Smooth muscle cell (in vitro differentiated cells): ENCODE measurements at regions not wholly inside any gene's neighbourhood (a gene's known extent, or its start where the extent isn't known, plus 50 kb on each side); places are given as distances from the start of the nearest gene placed in this dataset.

Experiments
- DNase-seq: peaks from one replicate; lab custom pipeline; 2025; ENCODE audit not compliant: unreplicated experiment; lab: John Stamatoyannopoulos, UW
- H2AFZ ChIP-seq: fragments of 200-600 bp; sonication (generic); 2 replicates; pipeline ENCODE4 v1.6.0; 2016; ENCODE audit warnings: antibody characterized with exemption, low read depth, mild to moderate bottlenecking
- H3F3A ChIP-seq: fragments of 200-600 bp; sonication (generic); 2 replicates; pipeline ENCODE4 v1.6.0; 2017; ENCODE audit warnings: antibody characterized with exemption, low read depth
- H3K27ac ChIP-seq: fragments of 200-600 bp; sonication (generic); 2 replicates; pipeline ENCODE4 v1.5.1; 2016; ENCODE audit warnings: low read depth, mild to moderate bottlenecking
- H3K27me3 ChIP-seq: fragments of 200-600 bp; sonication (generic); 2 replicates; pipeline ENCODE4 v1.6.1; 2016; ENCODE audit warnings: low read depth, mild to moderate bottlenecking
- H3K36me3 ChIP-seq: fragments of 200-600 bp; sonication (generic); 2 replicates; pipeline ENCODE4 v1.5.1; 2016; ENCODE audit warnings: low read depth
- H3K4me1 ChIP-seq: fragments of 200-600 bp; sonication (generic); 2 replicates; pipeline ENCODE4 v1.5.1; 2016; ENCODE audit warnings: low read depth
- H3K4me2 ChIP-seq: fragments of 200-600 bp; sonication (generic); 2 replicates; pipeline ENCODE4 v1.6.0; 2016; ENCODE audit warnings: mild to moderate bottlenecking
- H3K4me3 ChIP-seq: fragments of 200-600 bp; sonication (generic); 2 replicates; pipeline ENCODE4 v1.5.1; 2016; ENCODE audit warnings: mild to moderate bottlenecking
- H3K79me2 ChIP-seq: fragments of 200-600 bp; sonication (generic); 2 replicates; pipeline ENCODE4 v1.6.0; 2016; ENCODE audit warnings: low read depth, mild to moderate bottlenecking
- H3K9ac ChIP-seq: fragments of 200-600 bp; sonication (generic); 2 replicates; pipeline ENCODE4 v1.6.0; 2016; ENCODE audit warnings: low read depth
- H3K9me3 ChIP-seq: fragments of 200-600 bp; sonication (generic); replicated peaks from 2 replicates; pipeline ENCODE4 v1.5.1; 2016; ENCODE audit warnings: low read depth
- H4K20me1 ChIP-seq: fragments of 200-600 bp; sonication (generic); 2 replicates; pipeline ENCODE4 v1.6.0; 2016; ENCODE audit warnings: low read depth
- CTCF ChIP-seq: fragments of 200-600 bp; sonication (generic); IDR thresholded peaks from 2 replicates; pipeline ENCODE4 v1.5.1; 2017; ENCODE audit warnings: borderline replicate concordance, mild to moderate bottlenecking, antibody characterized with exemption; ENCODE audit not compliant: insufficient read depth, poor library complexity, severe bottlenecking
- WGBS: methylation state at CpG from one replicate; pipeline ENCODE4 v1.1.7; 2016; ENCODE audit warnings: low lambda C conversion rate; 5-methylcytosine and 5-hydroxymethylcytosine counted together

- Histone ChIP-seq H3K79me2 (no peaks in the 10 kb centered on the region), H3K27ac (no peak overlapping the region), H3F3A (no peaks in the 10 kb centered on the region), H2AFZ (no peak overlapping the region), H3K36me3 (no peaks in the 10 kb centered on the region), H3K9ac (no peak overlapping the region), H3K4me1 (no peaks in the 10 kb centered on the region), H3K4me2 (no peak overlapping the region), H4K20me1 (no peaks in the 10 kb centered on the region), H3K4me3 (no peak overlapping the region), H3K9me3 (no peaks in the 10 kb centered on the region), H3K27me3 (no peaks in the 10 kb centered on the region)
- 76% methylated on average over 1 of the region's 1 CpG for WGBS
- DNase-seq: no peak
- TF ChIP-seq CTCF: no peak
These were observed 374.1 kb upstream of the TBL1XR1 start for GRCh38 chr3:177571271-177571943.

- Histone ChIP-seq H3K9me3 (no peaks in the 10 kb centered on the region), H2AFZ (no peak overlapping the region), H3K4me1 (no peaks in the 10 kb centered on the region), H3K27ac (no peak overlapping the region), H3K36me3 (no peaks in the 10 kb centered on the region), H3F3A (no peaks in the 10 kb centered on the region), H3K4me3 (no peak overlapping the region), H4K20me1 (no peaks in the 10 kb centered on the region), H3K27me3 (no peaks in the 10 kb centered on the region), H3K79me2 (no peaks in the 10 kb centered on the region), H3K4me2 (no peak overlapping the region), H3K9ac (no peak overlapping the region)
- TF ChIP-seq CTCF: no peak
- DNase-seq: no peak
- WGBS: 77% methylated on average over 3 of the region's 3 CpGs
These were observed 374.6 kb upstream of the TBL1XR1 start for GRCh38 chr3:177571944-177572315.

GRCh38 chr3:177574222-177574856 is 377.1 kb upstream of the TBL1XR1 start:
- H3K9me3 ChIP-seq: no peaks in the 10 kb centered on the region
- no peak overlapping the region for H3K4me3 ChIP-seq
- no peak overlapping the region for H2AFZ ChIP-seq
- H3K4me1 ChIP-seq: no peaks in the 10 kb centered on the region
- no peak for TF ChIP-seq CTCF
- no peak overlapping the region for H3K4me2 ChIP-seq
- H3K9ac ChIP-seq: no peak overlapping the region
- H3F3A ChIP-seq: no peaks in the 10 kb centered on the region
- no peaks in the 10 kb centered on the region for H3K79me2 ChIP-seq
- no peaks in the 10 kb centered on the region for H4K20me1 ChIP-seq
- 52% methylated on average over 7 of the region's 7 CpGs for WGBS
- H3K27ac ChIP-seq: no peak overlapping the region
- no peaks in the 10 kb centered on the region for H3K36me3 ChIP-seq
- H3K27me3 ChIP-seq: no peaks in the 10 kb centered on the region
- no peak for DNase-seq

GRCh38 chr3:177576746-177577145 is 379.5 kb upstream of the TBL1XR1 start:
- Histone ChIP-seq H3K4me1 (no peaks in the 10 kb centered on the region), H3K9ac (no peak overlapping the region), H4K20me1 (no peaks in the 10 kb centered on the region), H3K27ac (no peak overlapping the region), H2AFZ (no peak overlapping the region), H3K9me3 (no peaks in the 10 kb centered on the region), H3F3A (no peaks in the 10 kb centered on the region), H3K36me3 (no peaks in the 10 kb centered on the region), H3K79me2 (no peaks in the 10 kb centered on the region), H3K4me3 (no peak overlapping the region), H3K27me3 (no peaks in the 10 kb centered on the region), H3K4me2 (no peak overlapping the region)
- 64% methylated on average over 4 of the region's 4 CpGs for WGBS
- TF ChIP-seq CTCF: no peak
- DNase-seq: no peak
